Activated naive CD4-positive, alpha-beta T cell treated with anti-CD3 and anti-CD28 coated beads for 36 hours (primary cell): ENCODE measurements at regions not wholly inside any gene's neighbourhood (a gene's known extent, or its start where the extent isn't known, plus 50 kb on each side); places are given as distances from the start of the nearest gene placed in this dataset.

Experiments
- CTCF ChIA-PET: fragments of 350-600 bp; sonication (Branson Sonifier 250); formaldehyde crosslinking; loops from one replicate; lab custom pipeline; 2021; ENCODE audit warnings: antibody characterized with exemption; lab: Charles Lee
- DNase-seq: peaks from one replicate; pipeline ENCODE4 v3.0.0-alpha.2; 2020
- H3K27ac Mint-ChIP-seq: one replicate; pipeline ENCODE4 v1.8.0; 2021; ENCODE audit warnings: mild to moderate bottlenecking, mixed read lengths
- H3K27me3 Mint-ChIP-seq: one replicate; pipeline ENCODE4 v1.8.0; 2021; ENCODE audit warnings: low read depth, mixed read lengths
- H3K36me3 Mint-ChIP-seq: one replicate; pipeline ENCODE4 v1.8.0; 2021; ENCODE audit warnings: low read depth, mixed read lengths
- H3K4me1 Mint-ChIP-seq: one replicate; pipeline ENCODE4 v1.8.0; 2021; ENCODE audit warnings: low read depth, mixed read lengths
- H3K4me3 Mint-ChIP-seq: one replicate; pipeline ENCODE4 v1.8.0; 2021; ENCODE audit warnings: mild to moderate bottlenecking, moderate library complexity, mixed read lengths
- H3K9me3 Mint-ChIP-seq: one replicate; pipeline ENCODE4 v1.8.0; 2021; ENCODE audit warnings: mixed read lengths
- intact Hi-C: fragments of 100-400 bp; cut with micrococcal nuclease; formaldehyde crosslinking; loops from one replicate; pipeline ENCODE4 v1.15.1; 2023

DNA sequence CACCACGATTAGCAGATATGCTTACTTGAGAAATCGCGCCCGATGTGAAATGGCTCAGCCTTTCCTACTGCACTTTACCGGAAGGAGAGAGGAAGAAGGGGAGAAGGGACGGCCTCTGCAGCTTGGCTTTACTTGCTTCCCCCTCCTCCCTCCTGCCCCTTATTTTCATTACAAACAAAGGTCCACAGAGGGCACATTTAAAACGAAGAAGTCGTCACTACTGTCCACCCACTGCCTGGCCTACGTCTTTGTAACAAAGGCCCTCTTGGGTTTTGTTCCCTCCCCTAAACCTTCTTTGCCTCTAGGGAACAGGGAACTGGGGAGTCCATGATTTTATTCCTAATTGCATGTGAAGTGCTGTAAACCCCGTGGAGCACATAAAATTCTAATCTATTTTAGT, 308.5 kb downstream of the LMX1A start:
- Mint-ChIP-seq H3K4me1 (no peaks in the 10 kb centered on the region), H3K27me3 (peaks cover 13% of the 10 kb centered on the region), H3K9me3 (no peaks in the 10 kb centered on the region), H3K36me3 (no peaks in the 10 kb centered on the region), H3K4me3 (no peak overlapping the region), H3K27ac (no peak overlapping the region)
- DNase-seq: no peak
- CTCF ChIA-PET: interaction anchor here (0.6 kb wide), 1 partner anchor 1787 kb away, joined by 6 read pairs; no protein-coding TSS in a partner anchor
- intact Hi-C loops: no loop called here

DNA sequence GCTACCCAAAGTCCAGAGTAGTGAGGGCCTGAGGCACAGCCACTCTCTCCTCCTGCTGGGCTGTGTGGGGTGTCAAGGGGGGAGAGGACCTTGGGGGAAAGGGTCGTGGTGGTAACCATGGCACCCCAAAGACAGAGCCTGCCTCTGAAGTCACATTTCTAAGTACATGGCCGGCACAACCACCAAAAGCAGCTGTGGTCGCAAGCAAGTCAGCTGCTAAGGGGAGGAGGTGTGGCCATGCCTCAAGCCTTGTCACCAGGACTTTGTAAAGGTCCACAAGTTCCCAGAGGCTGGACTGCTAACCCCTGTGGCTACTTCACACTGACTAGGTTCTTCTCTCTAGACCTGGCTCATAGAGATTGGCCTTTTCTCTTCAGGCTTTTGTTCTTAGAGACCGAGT, 310.6 kb downstream of the LMX1A start:
- H3K4me1 Mint-ChIP-seq: no peaks in the 10 kb centered on the region

DNA sequence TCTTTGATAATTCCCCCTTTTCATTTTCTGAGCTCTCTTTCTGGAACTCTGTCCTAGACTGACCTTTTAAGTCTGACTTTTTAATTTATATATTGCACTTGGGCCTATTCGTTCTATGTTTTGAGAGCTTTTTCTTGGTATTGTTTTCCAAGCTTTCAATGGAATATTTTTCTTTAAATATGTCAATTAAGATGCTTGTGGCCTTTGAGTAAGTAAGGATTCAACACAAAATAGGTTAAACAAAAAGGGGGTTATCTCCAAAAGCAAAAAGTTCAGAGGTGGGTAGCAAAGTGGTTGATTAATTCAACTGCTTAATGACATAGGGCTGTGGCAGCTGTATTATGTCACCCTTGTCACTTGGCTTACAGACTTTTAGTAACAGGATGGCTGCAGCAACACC, 315.9 kb downstream of the LMX1A start:
- CTCF ChIA-PET: no interaction called here
- no peaks in the 10 kb centered on the region for H3K36me3 Mint-ChIP-seq
- H3K9me3 Mint-ChIP-seq: no peaks in the 10 kb centered on the region
- H3K4me3 Mint-ChIP-seq: no peak overlapping the region
- H3K4me1 Mint-ChIP-seq: no peaks in the 10 kb centered on the region
- no peak overlapping the region for H3K27ac Mint-ChIP-seq
- intact Hi-C loops: no loop called here
- DNase-seq: no peak
- H3K27me3 Mint-ChIP-seq: no peaks in the 10 kb centered on the region

More for the DNA sequence above, 310.6 kb downstream of the LMX1A start:
- Mint-ChIP-seq H3K9me3 (no peaks in the 10 kb centered on the region), H3K27me3 (peaks cover 13% of the 10 kb centered on the region), H3K36me3 (no peaks in the 10 kb centered on the region), H3K27ac (no peak overlapping the region), H3K4me3 (no peak overlapping the region)
- intact Hi-C loops: no loop called here
- DNase-seq: no peak
- CTCF ChIA-PET: no interaction called here

DNA sequence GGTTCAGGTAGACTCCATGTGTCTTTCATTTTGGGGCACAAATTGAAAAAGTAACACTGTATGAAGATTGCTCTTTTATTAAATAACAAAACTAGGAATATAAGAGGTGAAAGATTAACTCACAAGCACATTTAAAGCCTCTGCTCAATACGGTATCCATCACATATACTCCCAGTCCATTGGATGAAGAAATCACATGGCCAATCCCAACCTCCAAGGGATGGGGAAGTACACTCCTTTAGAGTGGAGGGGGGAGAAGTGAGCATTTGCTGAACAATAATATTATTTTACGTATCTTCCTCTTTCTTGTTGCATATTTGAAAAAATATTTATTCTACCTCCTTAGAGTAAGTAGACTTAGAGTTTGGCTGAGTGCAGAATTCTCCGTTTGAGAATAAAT, 316.5 kb downstream of the LMX1A start:
- H3K9me3 Mint-ChIP-seq: no peaks in the 10 kb centered on the region
- H3K27ac Mint-ChIP-seq: no peak overlapping the region
- CTCF ChIA-PET: no interaction called here
- H3K4me1 Mint-ChIP-seq: no peaks in the 10 kb centered on the region
- intact Hi-C loops: no loop called here
- H3K4me3 Mint-ChIP-seq: no peak overlapping the region
- no peaks in the 10 kb centered on the region for H3K27me3 Mint-ChIP-seq
- DNase-seq: no peak
- no peaks in the 10 kb centered on the region for H3K36me3 Mint-ChIP-seq

DNA sequence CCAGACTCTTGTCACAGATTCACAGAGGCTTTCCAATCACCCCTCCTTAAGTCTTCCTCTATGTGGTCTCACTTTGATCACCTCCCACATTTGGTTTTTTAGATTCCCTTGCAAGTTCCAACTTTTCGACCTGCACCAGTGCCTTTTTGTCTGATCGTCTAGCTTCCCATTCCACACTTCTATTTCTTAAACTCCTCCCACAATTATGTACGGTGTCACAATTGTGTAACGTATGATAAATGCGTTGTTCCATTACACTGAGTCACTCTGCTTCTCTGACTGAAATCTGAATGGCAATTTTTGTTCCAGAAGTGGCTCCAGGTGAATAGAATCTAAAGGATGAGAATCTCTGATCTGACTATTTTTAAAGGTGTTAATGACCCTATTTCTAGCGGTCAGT, 320.1 kb downstream of the LMX1A start:
- Mint-ChIP-seq H3K4me1 (no peaks in the 10 kb centered on the region), H3K36me3 (no peaks in the 10 kb centered on the region), H3K9me3 (no peaks in the 10 kb centered on the region), H3K4me3 (no peak overlapping the region), H3K27ac (no peak overlapping the region), H3K27me3 (no peaks in the 10 kb centered on the region)
- CTCF ChIA-PET: no interaction called here
- no peak for DNase-seq
- intact Hi-C loops: no loop called here

DNA sequence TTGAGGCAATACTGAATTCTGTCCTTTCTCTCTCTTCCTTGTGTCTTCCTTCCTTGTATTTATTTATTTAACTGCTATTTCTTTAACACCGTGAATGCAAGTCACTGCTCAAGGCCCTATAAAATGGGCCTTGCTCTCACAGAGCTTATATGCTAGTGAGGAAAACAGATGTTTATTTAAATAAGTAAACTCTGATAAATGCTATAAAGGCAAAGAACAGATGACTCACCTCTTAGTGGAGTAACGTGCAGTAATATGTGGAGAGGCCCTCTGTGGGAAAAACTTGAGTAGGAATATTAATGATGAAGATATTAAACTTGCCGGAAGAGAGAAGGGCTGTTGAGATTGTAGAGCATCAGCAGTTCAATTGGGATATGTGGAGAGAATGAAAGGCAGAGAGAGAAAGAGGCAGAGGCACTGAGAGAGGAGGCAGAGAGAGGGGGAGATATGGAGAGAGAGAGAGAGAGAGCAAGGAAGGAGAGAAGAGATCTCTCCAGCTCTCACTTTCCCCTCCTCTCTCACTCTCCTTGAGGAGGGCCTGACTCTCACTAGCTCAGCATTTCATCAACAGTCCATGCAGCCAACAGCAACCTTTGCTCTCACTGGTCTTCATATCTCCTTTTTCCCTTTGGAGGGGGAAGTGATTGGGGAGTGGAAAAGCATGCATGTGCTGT, 322.2 kb downstream of the LMX1A start:
- H3K4me1 Mint-ChIP-seq: no peaks in the 10 kb centered on the region
- DNase-seq: no peak
- intact Hi-C loops: no loop called here
- H3K4me3 Mint-ChIP-seq: no peak overlapping the region
- H3K27me3 Mint-ChIP-seq: no peaks in the 10 kb centered on the region
- H3K9me3 Mint-ChIP-seq: no peaks in the 10 kb centered on the region
- H3K36me3 Mint-ChIP-seq: no peaks in the 10 kb centered on the region
- CTCF ChIA-PET: no interaction called here
- no peak overlapping the region for H3K27ac Mint-ChIP-seq

DNA sequence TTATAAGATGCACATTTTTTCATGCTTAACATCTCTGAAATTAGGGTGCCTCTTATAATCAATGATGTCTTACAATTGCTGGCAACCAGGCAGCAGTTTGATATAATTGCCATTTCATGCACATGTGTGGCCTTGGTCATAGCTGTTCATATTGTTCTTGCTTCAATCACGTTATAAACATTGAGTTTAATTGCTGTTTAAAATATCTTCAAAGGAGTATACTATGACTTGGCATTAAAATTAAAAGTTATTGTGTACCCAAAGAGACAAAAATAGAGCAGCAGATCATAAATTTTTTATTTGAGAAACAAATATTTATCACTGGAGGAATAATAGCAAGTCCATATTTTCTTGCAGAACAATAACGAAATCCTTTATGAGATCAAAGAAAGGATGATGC, 325.5 kb downstream of the LMX1A start:
- CTCF ChIA-PET: no interaction called here
- intact Hi-C loops: no loop called here
- Mint-ChIP-seq H3K27me3 (peaks cover 2% of the 10 kb centered on the region), H3K4me1 (no peaks in the 10 kb centered on the region), H3K9me3 (no peaks in the 10 kb centered on the region), H3K27ac (no peak overlapping the region), H3K4me3 (no peak overlapping the region), H3K36me3 (no peaks in the 10 kb centered on the region)
- DNase-seq: no peak

DNA sequence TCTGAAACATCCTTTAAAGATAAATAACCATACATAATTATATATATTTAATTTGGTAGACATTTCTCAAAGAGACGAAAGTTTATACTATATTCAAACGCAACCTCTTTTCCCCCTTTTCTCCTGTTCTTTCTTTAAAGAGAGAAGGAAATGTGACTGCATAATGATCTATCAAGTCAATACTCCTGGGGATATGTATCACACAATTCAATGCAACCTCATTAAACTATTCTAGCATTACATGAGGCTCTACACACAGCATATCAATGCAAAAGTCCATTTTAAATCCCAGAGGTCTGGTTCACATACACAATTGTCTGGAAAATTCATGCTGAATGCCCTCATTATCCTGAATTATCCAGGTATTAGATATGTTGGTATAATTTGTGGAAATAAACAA, 330.7 kb downstream of the LMX1A start:
- intact Hi-C loops: no loop called here
- DNase-seq: no peak
- H3K27me3 Mint-ChIP-seq: peaks cover 2% of the 10 kb centered on the region
- no peak overlapping the region for H3K4me3 Mint-ChIP-seq
- H3K27ac Mint-ChIP-seq: no peak overlapping the region
- CTCF ChIA-PET: no interaction called here
- no peaks in the 10 kb centered on the region for H3K4me1 Mint-ChIP-seq
- no peaks in the 10 kb centered on the region for H3K36me3 Mint-ChIP-seq
- peaks cover 5% of the 10 kb centered on the region for H3K9me3 Mint-ChIP-seq

DNA sequence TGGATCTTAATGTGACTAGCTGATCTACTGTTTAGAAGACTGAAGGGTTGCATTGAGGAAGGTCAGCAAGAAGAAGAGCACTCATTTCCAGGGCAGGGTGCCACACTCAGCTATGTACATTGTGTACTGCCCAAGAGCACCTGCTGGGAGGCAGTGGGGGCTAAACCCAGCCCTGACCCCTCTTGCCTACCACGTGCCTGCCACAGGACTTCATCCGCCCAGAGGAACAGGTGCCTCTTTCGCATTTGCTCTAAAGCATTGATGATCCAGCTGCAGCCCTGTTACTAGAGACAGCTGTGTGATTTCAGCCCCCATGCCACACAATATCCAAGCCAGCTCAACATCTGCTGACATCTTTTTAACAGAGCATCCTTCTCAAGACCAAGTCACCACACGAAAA, 341.8 kb downstream of the LMX1A start:
- no peak overlapping the region for H3K27ac Mint-ChIP-seq
- no peak overlapping the region for H3K4me3 Mint-ChIP-seq
- no peaks in the 10 kb centered on the region for H3K36me3 Mint-ChIP-seq
- CTCF ChIA-PET: interaction anchor here (0.7 kb wide), 1 partner anchor 50 kb away, joined by 3 read pairs; no protein-coding TSS in a partner anchor
- H3K27me3 Mint-ChIP-seq: no peaks in the 10 kb centered on the region
- H3K9me3 Mint-ChIP-seq: peaks cover 15% of the 10 kb centered on the region
- H3K4me1 Mint-ChIP-seq: no peaks in the 10 kb centered on the region
- intact Hi-C loops: no loop called here
- no peak for DNase-seq

DNA sequence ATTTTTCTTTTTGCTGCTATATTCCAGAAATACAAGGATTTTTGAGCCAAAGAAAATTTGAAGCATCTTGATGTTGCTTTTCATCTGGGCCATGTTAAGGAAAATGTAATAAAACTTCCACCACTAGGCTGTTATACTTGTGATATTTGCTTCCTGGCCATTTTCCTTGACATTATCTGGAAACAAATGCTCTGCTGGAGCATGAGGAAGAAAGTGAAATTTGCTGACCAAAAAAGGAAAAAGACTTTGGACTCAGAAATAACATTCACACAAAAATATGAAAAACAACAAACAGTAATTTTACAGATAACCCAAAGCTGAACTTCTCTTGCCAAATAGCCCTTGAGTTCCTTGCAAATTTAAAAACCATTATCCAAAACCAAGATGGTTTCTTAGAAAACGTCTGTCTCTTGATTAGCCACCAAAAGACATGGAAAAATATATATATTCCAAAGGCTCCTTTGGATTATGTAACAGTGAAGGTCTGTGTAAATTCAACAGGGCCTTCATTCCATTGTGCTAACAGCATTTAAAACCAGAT, 344.5 kb downstream of the LMX1A start:
- H3K27ac Mint-ChIP-seq: no peak overlapping the region
- no peaks in the 10 kb centered on the region for H3K36me3 Mint-ChIP-seq
- no peak for DNase-seq
- no peak overlapping the region for H3K4me3 Mint-ChIP-seq
- CTCF ChIA-PET: no interaction called here
- peaks cover 3% of the 10 kb centered on the region for H3K9me3 Mint-ChIP-seq
- intact Hi-C loops: no loop called here
- H3K27me3 Mint-ChIP-seq: no peaks in the 10 kb centered on the region
- no peaks in the 10 kb centered on the region for H3K4me1 Mint-ChIP-seq

DNA sequence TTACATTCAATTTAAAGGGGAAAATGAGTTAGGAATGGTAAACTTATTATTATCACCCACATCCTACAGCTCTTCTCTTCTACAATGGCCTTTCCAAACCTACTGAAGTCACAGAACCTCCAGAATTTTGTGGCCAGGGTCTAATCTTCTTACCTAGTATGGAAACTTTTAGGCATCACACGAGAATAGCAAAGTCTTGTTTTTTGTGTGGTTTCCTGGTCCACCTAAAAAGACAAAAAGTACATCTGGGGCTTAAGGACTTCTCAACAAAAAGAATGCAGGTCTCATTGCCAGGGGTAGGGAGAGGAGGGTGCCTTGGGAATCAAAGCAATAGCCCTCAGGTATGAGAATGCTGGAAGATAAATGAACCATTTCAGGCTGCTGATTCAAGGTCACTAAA, 345.3 kb downstream of the LMX1A start:
- H3K36me3 Mint-ChIP-seq: no peaks in the 10 kb centered on the region
- no peaks in the 10 kb centered on the region for H3K4me1 Mint-ChIP-seq
- H3K27me3 Mint-ChIP-seq: no peaks in the 10 kb centered on the region
- CTCF ChIA-PET: no interaction called here
- DNase-seq: no peak
- H3K27ac Mint-ChIP-seq: no peak overlapping the region
- intact Hi-C loops: no loop called here
- no peak overlapping the region for H3K4me3 Mint-ChIP-seq
- no peaks in the 10 kb centered on the region for H3K9me3 Mint-ChIP-seq

DNA sequence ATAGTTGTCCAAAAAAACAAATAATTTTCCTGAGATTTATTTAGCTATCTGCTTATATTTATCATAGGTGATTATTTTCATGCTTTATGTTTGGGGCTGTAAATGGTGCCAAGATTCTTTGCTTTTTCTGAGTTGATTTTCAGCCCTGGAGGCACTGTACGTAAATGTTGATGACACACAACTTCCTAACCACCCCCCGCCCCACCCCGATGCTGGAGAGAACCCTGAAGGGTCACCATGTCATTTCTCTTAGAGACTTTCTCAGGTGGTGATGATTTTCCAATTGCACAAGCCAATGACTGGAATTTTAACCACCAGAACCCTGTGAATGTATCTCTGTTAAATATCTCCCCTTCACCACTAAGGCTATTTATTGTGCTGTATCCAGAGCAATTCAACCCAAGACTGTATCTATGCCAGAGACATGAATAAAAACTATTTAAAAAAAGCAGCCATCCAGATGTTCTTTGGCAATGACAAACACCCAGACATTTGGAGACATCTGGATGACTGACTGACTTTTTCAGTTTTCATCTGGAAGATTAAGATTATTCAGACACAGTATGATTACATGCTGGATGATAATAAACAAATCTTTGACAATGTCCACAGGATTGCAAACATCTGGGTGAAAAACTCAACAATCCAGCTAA, 346.0 kb downstream of the LMX1A start:
- Mint-ChIP-seq H3K36me3 (no peaks in the 10 kb centered on the region), H3K27ac (no peak overlapping the region), H3K4me1 (no peaks in the 10 kb centered on the region), H3K4me3 (no peak overlapping the region), H3K27me3 (no peaks in the 10 kb centered on the region), H3K9me3 (no peaks in the 10 kb centered on the region)
- DNase-seq: no peak
- intact Hi-C loops: no loop called here
- CTCF ChIA-PET: no interaction called here

DNA sequence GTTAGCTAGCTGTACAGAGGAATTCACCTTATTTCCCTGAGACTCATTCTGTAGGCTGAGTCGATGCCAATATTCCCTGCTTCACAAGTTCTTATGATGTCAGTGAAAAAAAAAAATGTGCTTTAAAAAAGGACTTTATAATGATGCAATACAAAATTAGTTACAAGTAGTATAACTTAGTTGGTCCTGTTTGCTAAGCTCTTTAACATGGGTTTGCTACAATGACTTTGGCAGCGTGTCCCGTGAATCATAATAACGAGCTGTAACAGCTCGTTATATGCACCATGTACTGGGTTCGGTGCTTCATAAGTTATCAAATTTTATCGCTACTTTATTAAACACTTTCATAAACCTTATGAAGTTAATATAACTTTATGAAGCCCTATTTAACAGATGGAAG, 349.7 kb downstream of the LMX1A start:
- Mint-ChIP-seq H3K9me3 (peaks cover 2% of the 10 kb centered on the region), H3K4me1 (no peaks in the 10 kb centered on the region), H3K27ac (no peak overlapping the region), H3K36me3 (no peaks in the 10 kb centered on the region), H3K27me3 (no peaks in the 10 kb centered on the region), H3K4me3 (no peak overlapping the region)
- intact Hi-C loops: no loop called here
- DNase-seq: no peak
- CTCF ChIA-PET: interaction anchor here (0.7 kb wide), 1 partner anchor 9 kb away, joined by 5 read pairs; no protein-coding TSS in a partner anchor
